OCI-LY7 (cell line): ENCODE measurements at regions not wholly inside any gene's neighbourhood (a gene's known extent, or its start where the extent isn't known, plus 50 kb on each side); places are given as distances from the start of the nearest gene placed in this dataset.
"Not testable (repeated sequence)": the region's sequence is repeated elsewhere in the genome, so short reads cannot be mapped to it uniquely, and the experiment has no call there.

ENCODE experiments used
- BruUV-seq: library from RNA; stranded (reverse); fragments of 400-500 nt; replicated peaks from 2 replicates; lab custom pipeline; 2021; lab: Mats Ljungman, UMichigan
- CTCF ChIA-PET: fragments of 300-600 bp; sonication (Branson Sonifier 250); formaldehyde crosslinking; loops from one replicate; lab custom pipeline; 2022; ENCODE audit warnings: antibody characterized with exemption; ENCODE audit not compliant: unreplicated experiment; lab: Charles Lee
- POLR2A ChIA-PET: fragments of 300-600 bp; sonication (Branson Sonifier 250); formaldehyde crosslinking; loops from one replicate; lab custom pipeline; 2022; ENCODE audit warnings: antibody characterized with exemption; lab: Charles Lee
- DNase-seq: peaks from one replicate; pipeline ENCODE4 v3.0.0-alpha.2; 2015; ENCODE audit warnings: low spot score
- H2AFZ ChIP-seq: fragments of 200-600 bp; sonication (generic), shearing (Covaris generic); 2 replicates; pipeline ENCODE4 v1.6.1; 2014; ENCODE audit warnings: mild to moderate bottlenecking, antibody characterized with exemption, low read length, moderate library complexity
- H3K27ac ChIP-seq: fragments of 200-600 bp; sonication (generic); 2 replicates; pipeline ENCODE4 v1.5.1; 2014; ENCODE audit warnings: mixed run types, low read depth, mild to moderate bottlenecking, moderate library complexity, low read length, inconsistent platforms; ENCODE audit not compliant: poor library complexity, severe bottlenecking
- H3K36me3 ChIP-seq: fragments of 200-600 bp; sonication (generic); 2 replicates; pipeline ENCODE4 v1.6.1; 2014; ENCODE audit warnings: mild to moderate bottlenecking, antibody characterized with exemption, low read length, moderate library complexity, mixed read lengths; ENCODE audit not compliant: insufficient read depth
- H3K4me1 ChIP-seq: fragments of 200-600 bp; sonication (generic); 2 replicates; pipeline ENCODE4 v1.5.1; 2014; ENCODE audit warnings: mild to moderate bottlenecking, low read length; ENCODE audit not compliant: insufficient read depth, poor library complexity, severe bottlenecking
- H3K4me2 ChIP-seq: fragments of 200-600 bp; sonication (generic); 2 replicates; pipeline ENCODE4 v1.6.1; 2014; ENCODE audit warnings: mild to moderate bottlenecking, low read length
- H3K4me3 ChIP-seq: fragments of 200-600 bp; sonication (generic); 2 replicates; pipeline ENCODE4 v1.5.1; 2014; ENCODE audit warnings: mild to moderate bottlenecking, low read depth, low read length; ENCODE audit not compliant: poor library complexity, severe bottlenecking
- H3K79me2 ChIP-seq: fragments of 200-600 bp; sonication (generic); 2 replicates; pipeline ENCODE4 v1.6.1; 2016; ENCODE audit warnings: low read depth, mild to moderate bottlenecking, low read length, moderate library complexity, mixed read lengths; ENCODE audit not compliant: insufficient read depth
- H3K9me2 ChIP-seq: fragments of 200-600 bp; sonication (generic); 2 replicates; pipeline ENCODE4 v1.6.1; 2016; ENCODE audit warnings: mild to moderate bottlenecking, low read length, mixed read lengths; ENCODE audit not compliant: insufficient read depth
- H3K9me3 ChIP-seq: fragments of 200-600 bp; sonication (generic); 2 replicates; pipeline ENCODE4 v1.6.1; 2014; ENCODE audit warnings: mild to moderate bottlenecking, mixed run types, low read length, mixed read lengths
- H4K20me1 ChIP-seq: fragments of 200-600 bp; sonication (generic); 2 replicates; pipeline ENCODE4 v1.6.1; 2014; ENCODE audit warnings: mild to moderate bottlenecking, antibody characterized with exemption, low read length, moderate library complexity, mixed read lengths; ENCODE audit not compliant: insufficient read depth
- EZH2phosphoT487 ChIP-seq: fragments of 200-600 bp; sonication (generic); IDR thresholded peaks from 2 replicates; pipeline ENCODE4 v1.6.1; 2018; ENCODE audit warnings: low read depth, borderline replicate concordance, mild to moderate bottlenecking, mixed run types, antibody characterized with exemption, low read length, moderate library complexity, mixed read lengths
- intact Hi-C: fragments of 100-400 bp; cut with micrococcal nuclease; formaldehyde crosslinking; loops from one replicate; pipeline ENCODE4 v1.10.0; 2022; ENCODE audit not compliant: unreplicated experiment
- TF ChIP-seq, protein P1 (sequence below): fragments of 200-600 bp; sonication (generic); conservative IDR thresholded peaks from 2 replicates; pipeline ENCODE4 v1.5.1; 2014; ENCODE audit warnings: mild to moderate bottlenecking, antibody characterized with exemption, low read length, moderate library complexity, mixed read lengths

DNA sequence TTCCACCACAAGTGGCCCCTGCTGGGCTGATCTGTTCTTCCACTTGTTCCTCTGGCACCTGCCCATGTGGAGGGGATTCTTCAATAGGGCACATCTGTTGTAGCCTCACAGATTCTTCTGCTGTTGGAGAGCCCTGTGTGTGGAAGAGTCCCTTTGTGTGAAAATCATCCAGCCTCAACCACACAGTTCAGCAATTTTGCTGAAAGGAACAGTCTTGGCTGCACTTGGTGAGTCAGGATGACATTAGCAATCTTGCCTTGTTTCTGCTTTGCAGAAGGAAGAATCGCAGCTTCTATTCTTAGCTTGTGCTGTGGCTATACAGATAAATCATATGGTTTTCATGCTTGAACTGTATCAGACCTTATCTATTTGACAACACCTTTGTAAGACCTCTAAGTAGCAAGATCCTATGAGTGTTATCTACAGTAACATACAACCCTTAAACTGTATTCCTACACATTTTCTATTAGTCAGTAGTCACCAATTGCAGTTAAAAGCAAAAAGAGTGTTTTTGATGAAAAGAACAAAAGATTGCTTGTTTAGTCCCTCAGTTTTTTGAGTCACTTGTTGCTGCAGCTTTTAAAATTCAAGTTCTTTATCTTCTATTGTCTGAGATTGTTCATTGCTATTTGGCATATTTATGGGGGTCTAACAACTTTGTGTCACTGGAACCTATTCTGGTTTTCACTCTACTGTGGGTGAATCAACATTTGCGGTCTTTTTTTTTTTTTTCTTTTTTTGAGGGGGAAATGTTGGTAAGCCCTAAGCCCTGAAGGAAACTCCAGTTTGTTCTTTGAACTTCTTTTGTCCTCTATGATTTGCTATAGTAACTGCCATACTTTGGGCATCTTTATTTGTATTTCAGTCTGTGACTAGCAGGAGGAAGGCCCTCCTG is 231.6 kb downstream of the TFAP2B start:
- Histone ChIP-seq H3K4me3 (no peak overlapping the region), H3K79me2 (no peaks in the 10 kb centered on the region), H3K4me2 (no peak overlapping the region), H3K9me3 (no peaks in the 10 kb centered on the region), H3K4me1 (no peaks in the 10 kb centered on the region), H3K36me3 (no peaks in the 10 kb centered on the region), H2AFZ (no peak overlapping the region), H3K9me2 (no peaks in the 10 kb centered on the region), H3K27ac (no peak overlapping the region), H4K20me1 (no peaks in the 10 kb centered on the region)
- intact Hi-C loops: no loop called here
- ChIA-PET CTCF (no interaction called here), POLR2A (no interaction called here)
- TF ChIP-seq, protein P1, sequence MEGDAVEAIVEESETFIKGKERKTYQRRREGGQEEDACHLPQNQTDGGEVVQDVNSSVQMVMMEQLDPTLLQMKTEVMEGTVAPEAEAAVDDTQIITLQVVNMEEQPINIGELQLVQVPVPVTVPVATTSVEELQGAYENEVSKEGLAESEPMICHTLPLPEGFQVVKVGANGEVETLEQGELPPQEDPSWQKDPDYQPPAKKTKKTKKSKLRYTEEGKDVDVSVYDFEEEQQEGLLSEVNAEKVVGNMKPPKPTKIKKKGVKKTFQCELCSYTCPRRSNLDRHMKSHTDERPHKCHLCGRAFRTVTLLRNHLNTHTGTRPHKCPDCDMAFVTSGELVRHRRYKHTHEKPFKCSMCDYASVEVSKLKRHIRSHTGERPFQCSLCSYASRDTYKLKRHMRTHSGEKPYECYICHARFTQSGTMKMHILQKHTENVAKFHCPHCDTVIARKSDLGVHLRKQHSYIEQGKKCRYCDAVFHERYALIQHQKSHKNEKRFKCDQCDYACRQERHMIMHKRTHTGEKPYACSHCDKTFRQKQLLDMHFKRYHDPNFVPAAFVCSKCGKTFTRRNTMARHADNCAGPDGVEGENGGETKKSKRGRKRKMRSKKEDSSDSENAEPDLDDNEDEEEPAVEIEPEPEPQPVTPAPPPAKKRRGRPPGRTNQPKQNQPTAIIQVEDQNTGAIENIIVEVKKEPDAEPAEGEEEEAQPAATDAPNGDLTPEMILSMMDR: no peak
- no peak for TF ChIP-seq EZH2phosphoT487
- no peak for DNase-seq
- BruUV-seq: no TSS peak

DNA sequence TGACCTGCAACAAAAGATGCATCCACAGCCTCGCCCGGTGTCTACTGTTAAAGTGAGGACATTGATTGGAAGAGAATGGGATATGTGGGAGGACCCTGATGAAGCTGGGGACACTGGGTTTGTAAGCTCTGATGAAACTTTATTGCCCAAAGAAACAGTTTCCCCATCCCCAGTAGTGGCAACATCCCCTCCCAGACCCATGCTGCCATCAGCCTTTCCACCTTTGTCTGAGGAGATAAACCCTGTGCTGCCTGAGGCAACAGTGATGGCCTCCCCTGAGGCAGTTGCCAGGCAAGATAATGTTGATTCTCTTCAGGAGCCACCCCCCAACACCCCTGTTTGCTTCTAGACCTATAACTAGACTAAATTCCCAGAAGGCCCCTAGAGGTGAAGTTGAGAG is 234.0 kb downstream of the TFAP2B start:
- CTCF ChIA-PET, POLR2A ChIA-PET, H2AFZ ChIP-seq: not testable (repeated sequence)

DNA sequence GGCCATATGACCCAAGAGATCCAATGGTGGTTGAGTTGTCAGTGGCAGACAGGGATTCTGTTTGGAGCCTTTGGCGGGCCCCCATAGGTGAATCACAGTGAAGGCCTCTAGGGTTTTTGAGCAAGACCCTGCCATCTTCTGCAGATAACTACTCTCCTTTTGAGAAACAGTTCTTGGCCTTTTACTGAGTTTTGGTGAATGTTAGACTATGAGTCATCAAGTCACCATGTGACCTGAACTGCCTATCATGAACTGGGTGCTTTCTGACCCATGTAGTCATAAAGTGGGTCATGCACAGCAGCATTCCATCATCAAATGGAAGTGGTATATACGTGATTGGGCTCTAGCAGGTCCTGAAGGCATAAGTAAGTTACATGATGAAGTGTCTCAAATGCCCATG is 236.6 kb downstream of the TFAP2B start:
- H3K36me3 ChIP-seq, intact Hi-C loops, DNase-seq, H3K27ac ChIP-seq, H3K4me2 ChIP-seq, H3K4me1 ChIP-seq, H4K20me1 ChIP-seq, H3K9me3 ChIP-seq, H3K79me2 ChIP-seq, H2AFZ ChIP-seq, CTCF ChIA-PET, H3K9me2 ChIP-seq, H3K4me3 ChIP-seq, BruUV-seq, POLR2A ChIA-PET: not testable (repeated sequence)

More for the DNA sequence above, 234.0 kb downstream of the TFAP2B start:
- H3K9me3 ChIP-seq, H3K27ac ChIP-seq, H3K79me2 ChIP-seq, H3K4me2 ChIP-seq, H4K20me1 ChIP-seq, H3K36me3 ChIP-seq, intact Hi-C loops, H3K9me2 ChIP-seq, BruUV-seq, H3K4me3 ChIP-seq, DNase-seq, H3K4me1 ChIP-seq: not testable (repeated sequence)
